Muscle layer of duodenum (tissue), 2 donors: ENCODE measurements at regions not wholly inside any gene's neighbourhood (a gene's known extent, or its start where the extent isn't known, plus 50 kb on each side); places are given as distances from the start of the nearest gene placed in this dataset.

Experiments used
- H3K27ac ChIP-seq: one replicate; pipeline ENCODE4 v1.7.0; 2013; ENCODE audit warnings: mild to moderate bottlenecking, low read length
- H3K27me3 ChIP-seq: one replicate; pipeline ENCODE4 v1.7.0; 2013; ENCODE audit warnings: low read depth, mild to moderate bottlenecking, control low read depth, low read length
- H3K36me3 ChIP-seq, 2 donors: one replicate each; pipeline ENCODE4 v1.7.0; 2013; ENCODE audit warnings: low read length in 2 of 2, control low read depth in 1 of 2, mild to moderate bottlenecking in 1 of 2; ENCODE audit not compliant: insufficient read depth in 2 of 2, control insufficient read depth in 1 of 2
- H3K4me1 ChIP-seq, 2 donors: one replicate each; pipeline ENCODE4 v1.7.0; 2013; ENCODE audit warnings: low read length in 2 of 2, mild to moderate bottlenecking in 2 of 2, control low read depth in 1 of 2, moderate library complexity in 1 of 2; ENCODE audit not compliant: insufficient read depth in 2 of 2, control insufficient read depth in 1 of 2
- H3K4me3 ChIP-seq, 2 donors: one replicate each; pipeline ENCODE4 v1.7.0; 2013; ENCODE audit warnings: low read length in 2 of 2, low read depth in 1 of 2, mild to moderate bottlenecking in 1 of 2
- H3K9me3 ChIP-seq, 2 donors: one replicate each; pipeline ENCODE4 v1.7.0; 2013; ENCODE audit warnings: low read length in 2 of 2, control low read depth in 1 of 2, mild to moderate bottlenecking in 1 of 2; ENCODE audit not compliant: control insufficient read depth in 1 of 2
- donor health status: healthy.

GRCh38 chr4:81694176-81694913 lies 222.6 kb upstream of the RASGEF1B start:
- Histone ChIP-seq H3K4me3 (no peak overlapping the region), H3K27me3 (no peaks in the 10 kb centered on the region), H3K9me3 (no peaks in the 10 kb centered on the region), H3K4me1 (no peaks in the 10 kb centered on the region), H3K27ac (no peak overlapping the region), H3K36me3 (no peaks in the 10 kb centered on the region)

GRCh38 chr4:81690871-81691270 lies 219.2 kb upstream of the RASGEF1B start:
- Histone ChIP-seq H3K4me1 (no peaks in the 10 kb centered on the region), H3K4me3 (no peak overlapping the region), H3K36me3 (no peaks in the 10 kb centered on the region), H3K9me3 (no peaks in the 10 kb centered on the region), H3K27me3 (no peaks in the 10 kb centered on the region), H3K27ac (no peak overlapping the region)

GRCh38 chr4:81688085-81688484 lies 216.4 kb upstream of the RASGEF1B start:
- no peaks in the 10 kb centered on the region for H3K27me3 ChIP-seq
- H3K9me3 ChIP-seq, result no peaks in the 10 kb centered on the region
- H3K36me3 ChIP-seq, result no peaks in the 10 kb centered on the region
- no peak overlapping the region for H3K4me3 ChIP-seq
- H3K27ac ChIP-seq, result no peak overlapping the region
- H3K4me1 ChIP-seq, result no peaks in the 10 kb centered on the region

GRCh38 chr4:81687471-81687870 lies 215.8 kb upstream of the RASGEF1B start:
- Histone ChIP-seq H3K27me3 (no peaks in the 10 kb centered on the region), H3K4me1 (no peaks in the 10 kb centered on the region), H3K9me3 (no peaks in the 10 kb centered on the region), H3K4me3 (no peak overlapping the region), H3K36me3 (no peaks in the 10 kb centered on the region), H3K27ac (no peak overlapping the region)

- no peaks in the 10 kb centered on the region for H3K9me3 ChIP-seq
- H3K27ac ChIP-seq, result no peak overlapping the region
- H3K36me3 ChIP-seq, result no peaks in the 10 kb centered on the region
- no peaks in the 10 kb centered on the region for H3K27me3 ChIP-seq
- H3K4me1 ChIP-seq, result no peaks in the 10 kb centered on the region
- H3K4me3 ChIP-seq, result no peak overlapping the region
Measured at GRCh38 chr4:81685104-81685503, 213.4 kb upstream of the RASGEF1B start.

GRCh38 chr4:81684352-81684751 lies 212.6 kb upstream of the RASGEF1B start:
- H3K4me3 ChIP-seq, result no peak overlapping the region
- no peak overlapping the region for H3K27ac ChIP-seq
- no peaks in the 10 kb centered on the region for H3K9me3 ChIP-seq
- no peaks in the 10 kb centered on the region for H3K4me1 ChIP-seq
- no peaks in the 10 kb centered on the region for H3K36me3 ChIP-seq
- H3K27me3 ChIP-seq, result no peaks in the 10 kb centered on the region

- no peaks in the 10 kb centered on the region for H3K9me3 ChIP-seq
- no peak overlapping the region for H3K4me3 ChIP-seq
- H3K27me3 ChIP-seq, result no peaks in the 10 kb centered on the region
- no peaks in the 10 kb centered on the region for H3K4me1 ChIP-seq
- H3K36me3 ChIP-seq, result no peaks in the 10 kb centered on the region
- H3K27ac ChIP-seq, result no peak overlapping the region
Measured at GRCh38 chr4:81682492-81682891, 210.8 kb upstream of the RASGEF1B start.

GRCh38 chr4:81679315-81679714 lies 207.6 kb upstream of the RASGEF1B start:
- Histone ChIP-seq H3K27ac (no peak overlapping the region), H3K27me3 (no peaks in the 10 kb centered on the region), H3K4me3 (no peak overlapping the region), H3K9me3 (no peaks in the 10 kb centered on the region), H3K36me3 (no peaks in the 10 kb centered on the region), H3K4me1 (no peaks in the 10 kb centered on the region)

- no peak overlapping the region for H3K27ac ChIP-seq
- H3K27me3 ChIP-seq, result no peaks in the 10 kb centered on the region
- H3K4me3 ChIP-seq, result no peak overlapping the region
- H3K9me3 ChIP-seq, result no peaks in the 10 kb centered on the region
- no peaks in the 10 kb centered on the region for H3K36me3 ChIP-seq
- no peaks in the 10 kb centered on the region for H3K4me1 ChIP-seq
Measured at GRCh38 chr4:81678801-81679200, 207.1 kb upstream of the RASGEF1B start.

- peak overlapping the region; percentile 50 for H3K27ac ChIP-seq
- no peaks in the 10 kb centered on the region for H3K36me3 ChIP-seq
- no peak overlapping the region for H3K4me3 ChIP-seq
- H3K4me1 ChIP-seq, result no peaks in the 10 kb centered on the region
- no peaks in the 10 kb centered on the region for H3K27me3 ChIP-seq
- H3K9me3 ChIP-seq, result no peaks in the 10 kb centered on the region
Measured at GRCh38 chr4:81676537-81676936, 204.8 kb upstream of the RASGEF1B start.

GRCh38 chr4:81675791-81676393 lies 204.2 kb upstream of the RASGEF1B start:
- H3K4me3 ChIP-seq, result no peak overlapping the region

GRCh38 chr4:81673961-81674360 lies 202.3 kb upstream of the RASGEF1B start:
- Histone ChIP-seq H3K27me3 (no peaks in the 10 kb centered on the region), H3K4me3 (no peak overlapping the region), H3K4me1 (no peaks in the 10 kb centered on the region), H3K36me3 (no peaks in the 10 kb centered on the region), H3K27ac (no peak overlapping the region), H3K9me3 (no peaks in the 10 kb centered on the region)

More at GRCh38 chr4:81675791-81676393, 204.2 kb upstream of the RASGEF1B start:
- no peaks in the 10 kb centered on the region for H3K4me1 ChIP-seq
- peak overlapping the region; percentile 50 for H3K27ac ChIP-seq
- no peaks in the 10 kb centered on the region for H3K36me3 ChIP-seq
- no peaks in the 10 kb centered on the region for H3K27me3 ChIP-seq
- H3K9me3 ChIP-seq, result no peaks in the 10 kb centered on the region
